Liver (tissue), 3 donors: ENCODE measurements at regions not wholly inside any gene's neighbourhood (a gene's known extent, or its start where the extent isn't known, plus 50 kb on each side); places are given as distances from the start of the nearest gene placed in this dataset.

Source experiments
- RAD21 ChIP-seq, 2 donors: IDR thresholded peaks; 2 replicates each; pipeline ENCODE4 v1.6.1; 2016; ENCODE audit warnings: antibody characterized with exemption in 2 of 2, mild to moderate bottlenecking in 2 of 2
- YY1 ChIP-seq: IDR thresholded peaks from 2 replicates; pipeline ENCODE4 v1.6.1; 2016; ENCODE audit warnings: antibody characterized with exemption, mild to moderate bottlenecking
- TF ChIP-seq, protein P1 (sequence below): IDR thresholded peaks from 2 replicates; pipeline ENCODE4 v1.6.1; 2016; ENCODE audit warnings: antibody characterized with exemption
- TF ChIP-seq, protein P2 (sequence below): fragments of 150-350 bp; IDR thresholded peaks from 2 replicates; pipeline ENCODE4 v1.5.1; 2017; ENCODE audit warnings: improper control_type of control experiment, low read depth, low read length; ENCODE audit not compliant: missing input control
- TF ChIP-seq, protein P3 (sequence below): IDR thresholded peaks from 2 replicates; pipeline ENCODE4 v1.6.1; 2016; ENCODE audit warnings: antibody characterized with exemption, mild to moderate bottlenecking
- donor health status: healthy.
- donor health status: healthy.

DNA sequence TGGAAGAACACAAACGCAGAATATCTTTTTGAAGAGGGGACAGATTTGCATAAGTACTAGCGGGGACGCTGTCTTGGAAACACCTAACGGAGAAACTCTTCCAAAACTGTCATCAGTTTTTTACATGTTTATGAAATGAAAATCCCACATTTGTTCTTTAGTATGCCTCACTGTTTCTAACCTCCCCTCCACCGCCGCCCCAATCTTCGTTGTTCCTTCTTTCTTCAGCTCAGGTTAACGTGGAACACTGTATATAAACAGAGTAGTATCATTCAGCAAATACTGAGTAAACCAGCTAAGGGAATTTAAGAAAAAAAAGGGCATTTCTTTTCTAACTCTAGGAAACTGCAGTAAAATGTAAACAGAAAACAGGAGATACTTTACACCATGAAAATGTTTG lies 2345.6 kb downstream of the PCDH7 start:
- TF ChIP-seq, protein P1, sequence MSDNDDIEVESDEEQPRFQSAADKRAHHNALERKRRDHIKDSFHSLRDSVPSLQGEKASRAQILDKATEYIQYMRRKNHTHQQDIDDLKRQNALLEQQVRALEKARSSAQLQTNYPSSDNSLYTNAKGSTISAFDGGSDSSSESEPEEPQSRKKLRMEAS = no peak
- TF ChIP-seq, protein P2, sequence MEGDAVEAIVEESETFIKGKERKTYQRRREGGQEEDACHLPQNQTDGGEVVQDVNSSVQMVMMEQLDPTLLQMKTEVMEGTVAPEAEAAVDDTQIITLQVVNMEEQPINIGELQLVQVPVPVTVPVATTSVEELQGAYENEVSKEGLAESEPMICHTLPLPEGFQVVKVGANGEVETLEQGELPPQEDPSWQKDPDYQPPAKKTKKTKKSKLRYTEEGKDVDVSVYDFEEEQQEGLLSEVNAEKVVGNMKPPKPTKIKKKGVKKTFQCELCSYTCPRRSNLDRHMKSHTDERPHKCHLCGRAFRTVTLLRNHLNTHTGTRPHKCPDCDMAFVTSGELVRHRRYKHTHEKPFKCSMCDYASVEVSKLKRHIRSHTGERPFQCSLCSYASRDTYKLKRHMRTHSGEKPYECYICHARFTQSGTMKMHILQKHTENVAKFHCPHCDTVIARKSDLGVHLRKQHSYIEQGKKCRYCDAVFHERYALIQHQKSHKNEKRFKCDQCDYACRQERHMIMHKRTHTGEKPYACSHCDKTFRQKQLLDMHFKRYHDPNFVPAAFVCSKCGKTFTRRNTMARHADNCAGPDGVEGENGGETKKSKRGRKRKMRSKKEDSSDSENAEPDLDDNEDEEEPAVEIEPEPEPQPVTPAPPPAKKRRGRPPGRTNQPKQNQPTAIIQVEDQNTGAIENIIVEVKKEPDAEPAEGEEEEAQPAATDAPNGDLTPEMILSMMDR = no peak
- TF ChIP-seq RAD21 (IDR thresholded peaks at IDR 0.05) = no peak
- no peak for TF ChIP-seq YY1
- TF ChIP-seq, protein P3, sequence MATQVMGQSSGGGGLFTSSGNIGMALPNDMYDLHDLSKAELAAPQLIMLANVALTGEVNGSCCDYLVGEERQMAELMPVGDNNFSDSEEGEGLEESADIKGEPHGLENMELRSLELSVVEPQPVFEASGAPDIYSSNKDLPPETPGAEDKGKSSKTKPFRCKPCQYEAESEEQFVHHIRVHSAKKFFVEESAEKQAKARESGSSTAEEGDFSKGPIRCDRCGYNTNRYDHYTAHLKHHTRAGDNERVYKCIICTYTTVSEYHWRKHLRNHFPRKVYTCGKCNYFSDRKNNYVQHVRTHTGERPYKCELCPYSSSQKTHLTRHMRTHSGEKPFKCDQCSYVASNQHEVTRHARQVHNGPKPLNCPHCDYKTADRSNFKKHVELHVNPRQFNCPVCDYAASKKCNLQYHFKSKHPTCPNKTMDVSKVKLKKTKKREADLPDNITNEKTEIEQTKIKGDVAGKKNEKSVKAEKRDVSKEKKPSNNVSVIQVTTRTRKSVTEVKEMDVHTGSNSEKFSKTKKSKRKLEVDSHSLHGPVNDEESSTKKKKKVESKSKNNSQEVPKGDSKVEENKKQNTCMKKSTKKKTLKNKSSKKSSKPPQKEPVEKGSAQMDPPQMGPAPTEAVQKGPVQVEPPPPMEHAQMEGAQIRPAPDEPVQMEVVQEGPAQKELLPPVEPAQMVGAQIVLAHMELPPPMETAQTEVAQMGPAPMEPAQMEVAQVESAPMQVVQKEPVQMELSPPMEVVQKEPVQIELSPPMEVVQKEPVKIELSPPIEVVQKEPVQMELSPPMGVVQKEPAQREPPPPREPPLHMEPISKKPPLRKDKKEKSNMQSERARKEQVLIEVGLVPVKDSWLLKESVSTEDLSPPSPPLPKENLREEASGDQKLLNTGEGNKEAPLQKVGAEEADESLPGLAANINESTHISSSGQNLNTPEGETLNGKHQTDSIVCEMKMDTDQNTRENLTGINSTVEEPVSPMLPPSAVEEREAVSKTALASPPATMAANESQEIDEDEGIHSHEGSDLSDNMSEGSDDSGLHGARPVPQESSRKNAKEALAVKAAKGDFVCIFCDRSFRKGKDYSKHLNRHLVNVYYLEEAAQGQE = no peak
